Mesenchymal stem cell (in vitro differentiated cells and primary cell): ENCODE measurements at regions not wholly inside any gene's neighbourhood (a gene's known extent, or its start where the extent isn't known, plus 50 kb on each side); places are given as distances from the start of the nearest gene placed in this dataset.
A peak's percentile ranks its signal among the peaks of the same experiment; 100 is the strongest.

Source experiments
- DNase-seq: peaks from one replicate; pipeline ENCODE4 v3.0.0-alpha.2; 2013
- H2AFZ ChIP-seq: one replicate; pipeline ENCODE4 v1.6.1; 2013; ENCODE audit warnings: low read depth, mild to moderate bottlenecking, control low read depth, inconsistent platforms, low read length, moderate library complexity
- H2AK5ac ChIP-seq: 2 replicates; pipeline ENCODE4 v1.6.1; 2013; ENCODE audit warnings: low read length, moderate library complexity, mild to moderate bottlenecking, inconsistent platforms; ENCODE audit not compliant: severe bottlenecking
- H2BK120ac ChIP-seq: one replicate; pipeline ENCODE4 v1.6.1; 2013; ENCODE audit warnings: low read depth, mild to moderate bottlenecking, inconsistent platforms, low read length, moderate library complexity
- H2BK12ac ChIP-seq, 2 experiments: one replicate each; pipeline ENCODE4 v1.6.1; 2013; ENCODE audit warnings: inconsistent platforms in 2 of 2, low read length in 2 of 2, mild to moderate bottlenecking in 2 of 2, moderate library complexity in 2 of 2, control low read depth in 1 of 2
- H2BK15ac ChIP-seq: one replicate; pipeline ENCODE4 v1.6.1; 2013; ENCODE audit warnings: mild to moderate bottlenecking, low read depth, inconsistent platforms; ENCODE audit not compliant: poor library complexity, severe bottlenecking
- H2BK5ac ChIP-seq: 2 replicates; pipeline ENCODE4 v1.6.1; 2013; ENCODE audit warnings: low read depth, mild to moderate bottlenecking, low read length, control low read depth, inconsistent platforms; ENCODE audit not compliant: poor library complexity, severe bottlenecking
- H3K14ac ChIP-seq, 2 experiments: one replicate each; pipeline ENCODE4 v1.6.1; 2013; ENCODE audit warnings: inconsistent platforms in 2 of 2, low read length in 2 of 2, control low read depth in 1 of 2, mild to moderate bottlenecking in 1 of 2, moderate library complexity in 1 of 2
- H3K18ac ChIP-seq, 2 experiments: one replicate each; pipeline ENCODE4 v1.6.1; 2013; ENCODE audit warnings: inconsistent platforms in 2 of 2, low read length in 2 of 2, control low read depth in 1 of 2, low read depth in 1 of 2, mild to moderate bottlenecking in 1 of 2
- H3K23ac ChIP-seq, 2 experiments: one replicate each; pipeline ENCODE4 v1.6.1; 2013; ENCODE audit warnings: inconsistent platforms in 2 of 2, low read length in 2 of 2, mild to moderate bottlenecking in 2 of 2, moderate library complexity in 2 of 2, control low read depth in 1 of 2
- H3K27ac ChIP-seq: 2 replicates; pipeline ENCODE4 v1.5.1; 2013; ENCODE audit warnings: mild to moderate bottlenecking, moderate library complexity, low read length, control low read depth, inconsistent platforms; ENCODE audit not compliant: poor library complexity, severe bottlenecking
- H3K27me3 ChIP-seq, 2 experiments: 2 replicates each; pipeline versions ENCODE4 v1.6.1 to v1.7.0; 2013; ENCODE audit warnings: low read length in 2 of 2, mild to moderate bottlenecking in 2 of 2, moderate library complexity in 2 of 2, control low read depth in 1 of 2, inconsistent platforms in 1 of 2; ENCODE audit not compliant: control insufficient read depth in 1 of 2, insufficient read depth in 1 of 2
- H3K36me3 ChIP-seq, 2 experiments: 2 replicates each; pipeline versions ENCODE4 v1.6.1 to v1.7.0; 2013; ENCODE audit warnings: low read length in 2 of 2, control low read depth in 1 of 2, inconsistent platforms in 1 of 2, low read depth in 1 of 2, mild to moderate bottlenecking in 1 of 2; ENCODE audit not compliant: insufficient read depth in 2 of 2, control insufficient read depth in 1 of 2
- H3K4ac ChIP-seq, 2 experiments: one replicate each; pipeline ENCODE4 v1.6.1; 2013; ENCODE audit warnings: inconsistent platforms in 2 of 2, low read length in 2 of 2, mild to moderate bottlenecking in 2 of 2, moderate library complexity in 2 of 2, control low read depth in 1 of 2, low read depth in 1 of 2
- H3K4me1 ChIP-seq: 2 replicates; pipeline ENCODE4 v1.6.1; 2013; ENCODE audit warnings: low read depth, low read length, control low read depth; ENCODE audit not compliant: control insufficient read depth, insufficient read depth
- H3K4me2 ChIP-seq: 2 replicates; pipeline ENCODE4 v1.6.1; 2013; ENCODE audit warnings: low read length, mild to moderate bottlenecking, inconsistent platforms; ENCODE audit not compliant: poor library complexity, severe bottlenecking
- H3K4me3 ChIP-seq, 2 experiments: 2 replicates each; pipeline versions ENCODE4 v1.5.1 to v1.7.0; 2013; ENCODE audit warnings: low read length in 2 of 2, mild to moderate bottlenecking in 2 of 2, control low read depth in 1 of 2, low read depth in 1 of 2; ENCODE audit not compliant: insufficient read depth in 1 of 2
- H3K79me1 ChIP-seq: replicated peaks from 2 replicates; pipeline ENCODE4 v1.6.1; 2013; ENCODE audit warnings: mild to moderate bottlenecking, control low read depth, low read length, inconsistent platforms; ENCODE audit not compliant: poor library complexity, severe bottlenecking
- H3K9ac ChIP-seq: 2 replicates; pipeline ENCODE4 v1.7.0; 2013; ENCODE audit warnings: mild to moderate bottlenecking, low read length, moderate library complexity
- H3K9me3 ChIP-seq: 2 replicates; pipeline ENCODE4 v1.7.0; 2013; ENCODE audit warnings: mild to moderate bottlenecking, low read length; ENCODE audit not compliant: control insufficient read depth
- H4K8ac ChIP-seq: one replicate; pipeline ENCODE4 v1.6.1; 2013; ENCODE audit warnings: inconsistent platforms, mild to moderate bottlenecking, low read length, moderate library complexity
- H4K91ac ChIP-seq: one replicate; pipeline ENCODE4 v1.6.1; 2013; ENCODE audit warnings: mild to moderate bottlenecking, low read length, inconsistent platforms
- WGBS: methylation state at CpG from one replicate; pipeline ENCODE4 v1.1.7; 2013; ENCODE audit warnings: mixed read lengths; 5-methylcytosine and 5-hydroxymethylcytosine counted together

GRCh38 chr13:65857942-65858565 lies 1372.1 kb downstream of the PCDH9 start:
- Histone ChIP-seq H3K14ac (no peak overlapping the region), H3K4me3 (no peak overlapping the region), H3K4me2 (no peak overlapping the region), H3K79me1 (no peaks in the 10 kb centered on the region), H2AK5ac (no peak overlapping the region), H2BK5ac (no peak overlapping the region), H3K4me1 (no peaks in the 10 kb centered on the region), H2BK120ac (no peak overlapping the region), H3K27me3 (no peaks in the 10 kb centered on the region), H2BK12ac (no peak overlapping the region), H3K4ac (no peak overlapping the region), H4K91ac (no peak overlapping the region), H2AFZ (no peak overlapping the region), H4K8ac (no peak overlapping the region), H3K18ac (no peak overlapping the region), H3K9me3 (no peaks in the 10 kb centered on the region), H3K27ac (no peak overlapping the region), H2BK15ac (no peak overlapping the region), H3K9ac (no peak overlapping the region), H3K36me3 (no peaks in the 10 kb centered on the region), H3K23ac (no peak overlapping the region)
- WGBS, result no CpG with 5 or more reads among the region's 1 CpG
- no peak for DNase-seq

GRCh38 chr13:65856431-65856830 lies 1373.7 kb downstream of the PCDH9 start:
- Histone ChIP-seq H2BK120ac (no peak overlapping the region), H2BK15ac (no peak overlapping the region), H2BK12ac (no peak overlapping the region), H4K8ac (no peak overlapping the region), H3K23ac (no peak overlapping the region), H3K4me2 (no peak overlapping the region), H3K27me3 (no peaks in the 10 kb centered on the region), H4K91ac (no peak overlapping the region), H3K14ac (no peak overlapping the region), H3K4ac (no peak overlapping the region), H3K36me3 (no peaks in the 10 kb centered on the region), H3K4me1 (no peaks in the 10 kb centered on the region), H3K79me1 (no peaks in the 10 kb centered on the region), H2BK5ac (no peak overlapping the region), H2AFZ (no peak overlapping the region), H3K4me3 (no peak overlapping the region), H3K9me3 (no peaks in the 10 kb centered on the region), H3K18ac (no peak overlapping the region), H3K27ac (no peak overlapping the region), H2AK5ac (no peak overlapping the region), H3K9ac (peak overlapping the region; percentile 30)
- DNase-seq, result peak; percentile 46
- WGBS, result 80% methylated on average over 1 of the region's 2 CpGs

- Histone ChIP-seq H3K4ac (no peak overlapping the region), H2BK5ac (no peak overlapping the region), H3K14ac (no peak overlapping the region), H4K8ac (no peak overlapping the region), H3K36me3 (no peaks in the 10 kb centered on the region), H3K27ac (no peak overlapping the region), H2AK5ac (no peak overlapping the region), H3K79me1 (no peaks in the 10 kb centered on the region), H3K27me3 (no peaks in the 10 kb centered on the region), H2BK12ac (no peak overlapping the region), H3K23ac (no peak overlapping the region), H3K4me2 (no peak overlapping the region), H3K9ac (no peak overlapping the region), H3K18ac (no peak overlapping the region), H2AFZ (no peak overlapping the region), H2BK15ac (no peak overlapping the region), H3K9me3 (no peaks in the 10 kb centered on the region), H3K4me1 (no peaks in the 10 kb centered on the region), H4K91ac (no peak overlapping the region), H2BK120ac (no peak overlapping the region), H3K4me3 (no peak overlapping the region)
- no peak for DNase-seq
- 82% methylated on average over 6 of the region's 7 CpGs for WGBS
These were observed 1374.8 kb downstream of the PCDH9 start for GRCh38 chr13:65855242-65855805.

GRCh38 chr13:65854431-65854830 lies 1375.7 kb downstream of the PCDH9 start:
- no peak for DNase-seq
- Histone ChIP-seq H4K91ac (no peak overlapping the region), H3K27ac (no peak overlapping the region), H3K18ac (no peak overlapping the region), H3K4me3 (no peak overlapping the region), H2BK120ac (no peak overlapping the region), H3K23ac (no peak overlapping the region), H2BK15ac (no peak overlapping the region), H2BK5ac (no peak overlapping the region), H2AFZ (no peak overlapping the region), H4K8ac (no peak overlapping the region), H3K36me3 (no peaks in the 10 kb centered on the region), H3K4me1 (no peaks in the 10 kb centered on the region), H2BK12ac (no peak overlapping the region), H3K9me3 (no peaks in the 10 kb centered on the region), H3K27me3 (no peaks in the 10 kb centered on the region), H3K4ac (no peak overlapping the region), H2AK5ac (no peak overlapping the region), H3K9ac (no peak overlapping the region), H3K4me2 (no peak overlapping the region), H3K79me1 (no peaks in the 10 kb centered on the region), H3K14ac (no peak overlapping the region)
- 100% methylated on average over 1 of the region's 3 CpGs for WGBS
